Transverse colon (tissue), 4 donors: ENCODE measurements at regions not wholly inside any gene's neighbourhood (a gene's known extent, or its start where the extent isn't known, plus 50 kb on each side); places are given as distances from the start of the nearest gene placed in this dataset.
"Not testable (repeated sequence)": the region's sequence is repeated elsewhere in the genome, so short reads cannot be mapped to it uniquely, and the experiment has no call there.

ENCODE experiments used
- DNase-seq: peaks from one replicate; pipeline ENCODE4 v3.0.0-alpha.2; 2019
- H3K27ac ChIP-seq, 4 donors: fragments of 200-600 bp; sonication (generic); 2 replicates each; pipeline ENCODE4 v1.5.1; 2016 to 2018; ENCODE audit warnings: inconsistent platforms in 4 of 4
- H3K27me3 ChIP-seq: fragments of 200-600 bp; sonication (generic); 2 replicates; pipeline ENCODE4 v1.5.1; 2017; ENCODE audit warnings: inconsistent platforms
- H3K36me3 ChIP-seq, 4 donors: fragments of 200-600 bp; sonication (generic); 2 replicates each; pipeline ENCODE4 v1.5.1; 2017 to 2019; ENCODE audit warnings: inconsistent platforms in 4 of 4
- H3K4me1 ChIP-seq, 4 donors: fragments of 200-600 bp; sonication (generic); 2 replicates each; pipeline ENCODE4 v1.5.1; 2017 to 2020; ENCODE audit warnings: inconsistent platforms in 4 of 4
- H3K4me3 ChIP-seq, 4 donors: fragments of 200-600 bp; sonication (generic); 1 replicate in 1 of 4; 2 replicates in 3 of 4; pipeline versions ENCODE4 v1.5.1 to v1.6.1; 2017 to 2019; ENCODE audit warnings: inconsistent platforms in 4 of 4
- H3K9me3 ChIP-seq, 2 donors: fragments of 200-600 bp; sonication (generic); 2 replicates each; pipeline ENCODE4 v1.5.1; 2017 to 2019; ENCODE audit warnings: inconsistent platforms in 2 of 2
- CTCF ChIP-seq, 5 experiments: fragments of 200-600 bp in 3 of 5; fragments of 450-650 bp in 2 of 5; sonication (generic) in 3 of 5; IDR thresholded peaks; 1 replicate in 2 of 5; 2 replicates in 3 of 5; pipeline ENCODE4 v1.5.1; 2016 to 2017; ENCODE audit warnings: antibody characterized with exemption in 5 of 5, inconsistent platforms in 3 of 5, mild to moderate bottlenecking in 2 of 5, moderate library complexity in 1 of 5
- EP300 ChIP-seq: sonication (generic); formaldehyde crosslinking; IDR thresholded peaks from one replicate; pipeline ENCODE4 v1.6.1; 2017; ENCODE audit warnings: antibody characterized with exemption, low read depth
- POLR2A ChIP-seq: fragments of 450-650 bp; IDR thresholded peaks from one replicate; pipeline ENCODE4 v1.6.1; 2016; ENCODE audit warnings: antibody characterized with exemption, mild to moderate bottlenecking, moderate library complexity
- POLR2AphosphoS5 ChIP-seq, 3 donors: sonication (generic); formaldehyde crosslinking; IDR thresholded peaks; one replicate each; pipeline ENCODE4 v1.6.1; 2016; ENCODE audit warnings: antibody characterized with exemption in 3 of 3
- WGBS, 2 donors: methylation state at CpG; one replicate each; pipeline ENCODE4 v1.1.5; 2018; ENCODE audit warnings: low coverage in 1 of 2; 5-methylcytosine and 5-hydroxymethylcytosine counted together
- in situ Hi-C, 4 donors: fragments of 200-750 bp; cut with MboI; loops; one replicate each; pipeline versions ENCODE4 v1.15.0 to v1.15.1; 2017; ENCODE audit warnings: low sequenced_read_pairs in 3 of 4, low pct_ligation_motif_present in 1 of 4, low pct_unique_long_range_greater_than_20kb in 1 of 4
- intact Hi-C: fragments of 100-400 bp; cut with DNase I; formaldehyde crosslinking; loops from one replicate; pipeline ENCODE4 v1.15.1; 2023; ENCODE audit warnings: low total_unique reads

GRCh38 chr14:29982171-29982570 is 54.5 kb upstream of the PRKD1 start:
- no peak overlapping the region for H3K4me3 ChIP-seq
- no peaks in the 10 kb centered on the region for H3K4me1 ChIP-seq
- intact Hi-C loops, result no loop called here
- no peak for TF ChIP-seq POLR2A
- TF ChIP-seq EP300, result no peak
- H3K9me3 ChIP-seq, result no peaks in the 10 kb centered on the region
- 75 to 85% methylated on average over 1 of the region's 1 CpG for WGBS, 2 donors
- no peak overlapping the region for H3K27ac ChIP-seq
- in situ Hi-C loops, result no loop called here
- no peak for DNase-seq
- H3K36me3 ChIP-seq, result no peaks in the 10 kb centered on the region
- no peaks in the 10 kb centered on the region for H3K27me3 ChIP-seq

GRCh38 chr14:29982993-29983392 is 55.3 kb upstream of the PRKD1 start:
- H3K4me3 ChIP-seq, result no peak overlapping the region
- no peaks in the 10 kb centered on the region for H3K36me3 ChIP-seq
- no peak for DNase-seq
- TF ChIP-seq CTCF (IDR thresholded peaks at IDR 0.05) (no peak), POLR2A (no peak), EP300 (no peak), POLR2AphosphoS5 (IDR thresholded peaks at IDR 0.05) (no peak)
- intact Hi-C loops (no loop called here), in situ Hi-C loops (no loop called here)
- H3K27ac ChIP-seq, result no peak overlapping the region
- 73% methylated on average over 1 of the region's 1 CpG for WGBS, 2 donors
- no peaks in the 10 kb centered on the region for H3K4me1 ChIP-seq
- H3K9me3 ChIP-seq, result no peaks in the 10 kb centered on the region
- no peaks in the 10 kb centered on the region for H3K27me3 ChIP-seq

DNA sequence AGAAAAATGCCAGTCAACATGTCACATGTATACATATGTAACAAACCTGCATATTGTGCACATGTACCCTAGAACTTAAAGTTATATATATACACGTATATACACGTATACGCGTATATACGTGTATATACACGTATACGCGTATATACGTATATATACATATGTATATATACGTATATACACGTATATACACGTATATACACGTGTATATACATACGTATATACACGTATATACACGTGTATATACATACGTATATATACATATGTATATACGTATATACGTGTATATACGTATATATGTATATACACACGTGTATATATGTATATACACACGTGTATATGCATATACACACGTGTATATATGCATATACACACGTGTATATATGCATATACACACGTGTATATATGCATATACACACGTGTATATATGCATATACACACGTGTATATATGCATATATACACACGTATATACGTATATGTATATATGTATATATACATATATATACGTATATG is 62.8 kb upstream of the PRKD1 start:
- intact Hi-C loops, result not testable (repeated sequence)

DNA sequence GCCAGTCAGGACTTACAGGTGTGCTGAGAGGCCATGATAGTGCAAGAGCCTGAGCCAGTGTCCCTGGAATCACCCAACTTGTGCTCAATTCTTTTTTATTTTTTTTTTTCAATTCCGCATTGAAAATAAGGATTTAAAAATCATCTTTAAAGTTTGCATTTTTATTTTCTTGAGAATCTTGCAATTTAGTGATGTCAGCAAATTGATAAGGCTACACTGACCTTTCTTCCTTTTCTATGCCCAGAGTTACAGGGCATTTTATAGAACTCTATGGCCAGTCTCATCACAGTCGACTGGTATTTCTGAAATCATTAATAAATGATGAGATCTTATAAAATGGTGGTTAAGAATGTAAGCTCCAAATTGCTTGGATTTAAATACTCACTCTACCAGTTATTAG is 63.3 kb upstream of the PRKD1 start:
- no peaks in the 10 kb centered on the region for H3K36me3 ChIP-seq
- WGBS, 2 donors, result 90 to 91% methylated on average over 2 of the region's 2 CpGs
- no peak for DNase-seq
- in situ Hi-C loops, result no loop called here
- no peak for TF ChIP-seq EP300
- TF ChIP-seq POLR2AphosphoS5 (IDR thresholded peaks at IDR 0.05), result no peak
- TF ChIP-seq CTCF (IDR thresholded peaks at IDR 0.05), result no peak
- no peak for TF ChIP-seq POLR2A
- no peaks in the 10 kb centered on the region for H3K4me1 ChIP-seq
- no peak overlapping the region for H3K27ac ChIP-seq
- H3K9me3 ChIP-seq, result no peaks in the 10 kb centered on the region
- intact Hi-C loops, result no loop called here
- H3K27me3 ChIP-seq, result no peaks in the 10 kb centered on the region
- no peak overlapping the region for H3K4me3 ChIP-seq

More for the DNA sequence above, 62.8 kb upstream of the PRKD1 start:
- H3K4me3 ChIP-seq, H3K27me3 ChIP-seq, H3K27ac ChIP-seq, in situ Hi-C loops, H3K9me3 ChIP-seq, DNase-seq, H3K36me3 ChIP-seq, H3K4me1 ChIP-seq: not testable (repeated sequence)
- WGBS, 2 donors, result 86 to 91% methylated on average over 25 to 30 of the region's 30 CpGs

GRCh38 chr14:29993143-29993542 is 65.5 kb upstream of the PRKD1 start:
- 65 to 82% methylated on average over 2 of the region's 2 CpGs for WGBS, 2 donors
- DNase-seq, result no peak
- in situ Hi-C loops, result no loop called here

More at GRCh38 chr14:29993143-29993542, 65.5 kb upstream of the PRKD1 start:
- intact Hi-C loops, result no loop called here
- H3K36me3 ChIP-seq, result no peaks in the 10 kb centered on the region
- H3K27me3 ChIP-seq, result no peaks in the 10 kb centered on the region
- no peaks in the 10 kb centered on the region for H3K9me3 ChIP-seq
- no peaks in the 10 kb centered on the region for H3K4me1 ChIP-seq
- no peak overlapping the region for H3K27ac ChIP-seq
- TF ChIP-seq POLR2AphosphoS5 (IDR thresholded peaks at IDR 0.05) (no peak), CTCF (IDR thresholded peaks at IDR 0.05) (no peak), POLR2A (no peak), EP300 (no peak)
- no peak overlapping the region for H3K4me3 ChIP-seq
